ENCODE measurements at regions not wholly inside any gene's neighbourhood (a gene's known extent, or its start where the extent isn't known, plus 50 kb on each side); places are given as distances from the start of the nearest gene placed in this dataset.

DNA sequence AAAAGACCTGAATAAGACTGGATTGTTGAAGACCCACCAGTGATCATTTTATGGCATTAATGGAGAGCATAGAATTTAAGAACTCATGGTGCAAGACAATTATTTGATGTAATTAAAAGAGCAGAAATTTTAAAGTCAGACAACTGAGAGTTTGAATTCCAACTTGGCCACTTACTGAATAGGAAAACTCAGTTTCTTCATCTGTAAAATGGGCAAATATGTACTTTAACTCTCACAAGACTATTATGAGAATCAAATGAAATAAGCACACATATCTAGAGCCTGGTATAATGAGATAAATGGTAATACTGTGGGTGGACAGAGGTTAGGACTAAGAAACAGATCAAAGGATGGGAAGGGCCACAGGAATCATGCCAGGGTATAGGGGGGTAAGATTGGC is 88.0 kb downstream of the SOX9 start:
- DNase-seq (ENCODE audit: low spot score), result no peak

DNA sequence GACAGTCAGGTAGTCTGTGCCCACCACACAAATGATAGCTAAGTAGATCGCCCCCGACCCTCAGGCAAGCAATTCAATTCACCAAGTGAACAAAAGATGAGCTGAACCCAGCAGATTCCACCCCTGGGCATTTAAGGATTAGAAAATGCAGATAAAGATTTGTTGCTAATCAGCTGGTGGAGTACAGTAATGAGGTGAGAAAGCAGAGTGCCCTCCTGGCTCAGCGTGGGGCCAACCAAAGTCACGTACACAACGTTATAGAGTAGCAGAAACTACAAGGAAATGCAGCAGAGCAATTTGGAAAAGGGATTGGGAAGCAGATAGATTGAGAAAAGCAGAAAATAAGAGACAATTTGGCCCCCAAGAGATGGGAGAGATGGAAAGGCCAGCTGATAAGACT is 91.2 kb downstream of the SOX9 start:
- DNase-seq (ENCODE audit: low spot score), result no peak

- DNase-seq (ENCODE audit: low spot score), result no peak
These were observed 94.7 kb downstream of the SOX9 start for GRCh38 chr17:72215490-72215889.

GRCh38 chr17:72215928-72216327 is 95.1 kb downstream of the SOX9 start:
- no peak for DNase-seq (ENCODE audit: low spot score)

- DNase-seq (ENCODE audit: low spot score), result no peak
These were observed 98.5 kb downstream of the SOX9 start for GRCh38 chr17:72219137-72219823.

DNA sequence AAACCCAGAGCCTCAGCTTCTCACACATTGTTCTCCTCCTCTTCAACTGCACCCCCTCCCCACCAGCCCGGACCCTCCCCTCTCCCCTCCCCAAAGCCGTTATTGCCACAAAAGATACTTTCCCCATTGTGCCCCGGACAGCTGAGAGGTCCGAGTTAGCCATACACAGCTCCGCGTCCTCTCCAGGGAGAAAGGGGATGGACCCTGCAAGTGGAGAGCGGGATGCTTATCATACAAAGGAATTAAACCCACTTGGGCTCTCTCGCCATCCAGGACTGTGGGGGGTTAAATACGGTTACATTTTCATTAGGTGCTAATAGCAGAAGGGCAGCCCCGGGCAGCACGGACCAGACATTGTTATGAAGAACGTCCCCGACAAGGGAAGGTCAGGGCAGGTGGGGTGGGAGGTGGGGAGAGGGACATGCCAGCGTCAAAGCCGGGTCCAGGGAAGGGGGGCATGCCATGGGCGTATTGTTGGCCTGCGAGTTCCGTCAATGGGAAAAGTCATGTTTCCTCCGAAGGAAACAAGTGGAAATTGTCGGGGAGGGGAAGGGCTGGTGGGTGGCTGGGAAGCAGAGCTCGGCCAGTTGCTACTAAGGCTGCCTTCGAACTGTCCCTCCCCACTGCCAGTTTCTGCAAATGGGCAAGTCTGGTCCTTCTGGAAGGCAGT is 99.1 kb downstream of the SOX9 start:
- DNase-seq (ENCODE audit: low spot score), result no peak

GRCh38 chr17:72222661-72223380 is 102.0 kb downstream of the SOX9 start:
- DNase-seq (ENCODE audit: low spot score), result no peak

GRCh38 chr17:72223866-72224291 is 103.1 kb downstream of the SOX9 start:
- no peak for DNase-seq (ENCODE audit: low spot score)

DNA sequence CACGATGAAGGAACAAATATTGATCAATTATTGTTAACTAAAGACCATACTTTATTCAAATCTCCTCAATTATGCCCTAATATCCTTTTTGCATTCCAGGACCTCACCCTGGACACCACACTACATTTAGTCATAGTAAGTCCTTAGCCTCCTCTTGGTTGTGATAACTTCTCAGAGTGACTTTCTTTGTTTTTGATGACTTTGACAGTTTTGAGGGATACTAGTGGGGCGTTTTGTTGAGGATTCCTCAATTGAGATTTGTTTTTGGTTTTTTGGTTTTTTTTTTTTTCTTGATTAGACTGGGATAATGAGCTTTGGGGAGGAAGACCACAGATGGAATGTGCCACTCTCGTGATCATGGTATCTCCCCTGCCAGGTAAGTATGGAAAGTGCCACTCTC is 105.5 kb downstream of the SOX9 start:
- DNase-seq (ENCODE audit: low spot score), result no peak

DNA sequence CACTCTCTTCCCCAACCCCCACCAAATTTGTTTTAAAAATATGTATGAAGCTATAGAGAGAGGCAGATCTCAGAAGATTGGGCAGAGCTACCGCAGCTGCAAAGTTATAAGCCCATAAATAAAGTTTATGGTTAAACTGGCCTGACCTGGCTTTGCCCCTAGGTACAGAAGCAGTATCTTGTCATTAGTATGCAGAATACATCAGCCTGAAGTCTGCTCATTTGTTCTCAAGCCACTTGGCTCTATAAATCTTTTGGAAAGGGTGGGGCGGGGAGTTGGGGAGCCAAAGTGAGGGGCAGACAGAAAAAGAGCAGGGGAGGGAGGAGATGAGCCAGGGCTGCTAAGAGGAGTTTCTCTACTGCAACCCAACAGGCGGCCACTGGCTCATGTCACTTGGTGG is 113.2 kb downstream of the SOX9 start:
- no peak for DNase-seq (ENCODE audit: low spot score)

- DNase-seq (ENCODE audit: low spot score), result no peak
These were observed 114.2 kb downstream of the SOX9 start for GRCh38 chr17:72234985-72235384.

- DNase-seq (ENCODE audit: low spot score), result no peak
These were observed 116.3 kb downstream of the SOX9 start for GRCh38 chr17:72236980-72237633.

- no peak for DNase-seq (ENCODE audit: low spot score)
These were observed 117.4 kb downstream of the SOX9 start for GRCh38 chr17:72238157-72238673.

DNA sequence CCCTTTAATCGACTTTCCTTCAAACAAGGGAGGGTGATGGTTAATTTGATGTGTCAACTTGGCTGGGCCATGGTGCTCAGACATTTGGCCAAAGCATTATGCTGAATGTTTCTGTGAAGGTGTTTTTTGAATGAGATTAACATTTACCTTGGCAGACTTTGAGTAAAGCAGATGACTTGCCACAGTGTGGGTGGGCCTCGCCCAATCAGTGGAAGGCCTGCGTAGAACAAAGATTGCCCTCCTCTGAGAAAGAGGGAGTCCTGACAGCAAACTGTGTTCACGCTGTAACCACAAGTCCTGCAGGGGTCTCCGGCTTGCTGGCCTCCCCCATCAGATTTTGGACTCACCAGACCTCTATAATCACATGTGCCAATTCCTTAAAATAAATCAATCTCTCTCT is 118.7 kb downstream of the SOX9 start:
- no peak for DNase-seq (ENCODE audit: low spot score)

- no peak for DNase-seq (ENCODE audit: low spot score)
These were observed 119.5 kb downstream of the SOX9 start for GRCh38 chr17:72240333-72240732.

DNA sequence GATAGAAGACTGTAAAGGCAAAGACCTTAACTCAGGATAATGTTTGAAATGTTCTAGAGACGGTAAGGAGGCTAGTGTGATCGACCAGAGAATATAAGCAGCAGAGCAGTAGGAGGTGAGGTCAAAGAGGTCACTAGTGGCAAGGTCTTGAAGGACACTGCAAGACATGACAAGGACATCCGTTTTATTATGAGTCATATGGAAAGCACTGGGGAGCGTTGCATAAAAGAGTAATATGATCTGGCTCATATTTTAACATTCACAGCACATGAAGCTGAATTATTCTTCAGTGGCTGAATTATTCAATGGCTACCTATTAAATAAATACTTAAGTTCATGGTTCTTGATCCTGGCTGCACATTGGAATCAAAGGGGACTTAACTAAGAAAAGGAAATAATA is 123.7 kb downstream of the SOX9 start:
- no peak for DNase-seq (ENCODE audit: low spot score)

DNA sequence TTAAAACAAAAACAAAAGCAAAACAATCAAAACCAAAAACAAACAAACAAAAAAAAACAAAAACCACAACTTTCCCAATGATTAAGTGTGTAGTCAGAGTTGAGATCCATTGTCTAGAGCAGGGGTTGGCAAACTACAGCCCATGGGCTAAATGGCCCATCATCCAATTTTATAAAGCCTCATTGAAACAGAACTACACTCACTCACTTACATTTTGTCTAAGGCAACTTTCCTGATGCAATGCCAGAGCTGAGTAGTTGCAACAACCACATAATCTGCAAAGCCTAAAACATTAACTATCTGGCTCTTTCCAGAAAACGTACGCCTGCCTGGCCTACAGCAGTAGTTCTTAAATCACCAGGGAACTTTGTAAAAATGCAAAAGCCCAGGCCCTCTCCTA is 124.1 kb downstream of the SOX9 start:
- no peak for DNase-seq (ENCODE audit: low spot score)

DNA sequence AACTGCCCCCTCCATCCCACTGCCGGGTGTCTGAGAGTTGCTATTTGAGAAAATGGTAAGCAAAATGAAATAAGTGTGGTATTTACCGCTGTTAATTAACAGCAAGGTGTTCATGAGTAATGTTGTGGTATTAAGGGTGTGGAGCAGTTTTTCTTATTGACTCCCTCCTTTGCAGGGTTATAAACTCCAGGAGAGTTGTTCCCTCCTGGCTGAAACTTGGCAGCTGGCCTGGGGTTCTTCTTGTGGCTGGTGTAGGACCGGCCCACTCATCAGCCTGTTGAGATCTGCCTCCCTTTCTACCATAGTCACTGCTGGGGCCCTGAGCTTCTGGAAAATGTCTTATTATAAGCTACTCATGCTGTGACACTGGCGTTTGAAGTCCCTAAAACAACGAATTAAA is 128.6 kb downstream of the SOX9 start:
- no peak for DNase-seq (ENCODE audit: low spot score)

DNA sequence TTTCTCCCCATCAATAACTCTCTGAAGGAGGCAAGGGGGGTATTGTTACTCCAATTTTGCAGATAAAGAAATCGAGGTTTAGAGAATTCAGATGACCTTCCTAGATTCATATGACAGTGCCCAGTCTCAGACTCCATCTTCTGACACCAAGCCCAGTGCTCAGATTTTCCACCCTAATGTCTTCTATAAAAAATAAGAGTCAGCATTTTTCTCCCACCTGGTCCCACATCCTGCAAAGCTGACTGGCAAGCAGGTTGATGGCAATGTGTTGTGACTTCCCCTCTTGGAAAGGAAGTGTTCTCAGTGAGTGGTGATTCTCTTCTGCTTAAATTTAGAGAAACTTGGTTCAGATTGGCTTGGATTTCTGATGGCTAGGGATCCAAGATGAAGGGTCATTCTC is 129.4 kb downstream of the SOX9 start:
- no peak for DNase-seq (ENCODE audit: low spot score)

DNA sequence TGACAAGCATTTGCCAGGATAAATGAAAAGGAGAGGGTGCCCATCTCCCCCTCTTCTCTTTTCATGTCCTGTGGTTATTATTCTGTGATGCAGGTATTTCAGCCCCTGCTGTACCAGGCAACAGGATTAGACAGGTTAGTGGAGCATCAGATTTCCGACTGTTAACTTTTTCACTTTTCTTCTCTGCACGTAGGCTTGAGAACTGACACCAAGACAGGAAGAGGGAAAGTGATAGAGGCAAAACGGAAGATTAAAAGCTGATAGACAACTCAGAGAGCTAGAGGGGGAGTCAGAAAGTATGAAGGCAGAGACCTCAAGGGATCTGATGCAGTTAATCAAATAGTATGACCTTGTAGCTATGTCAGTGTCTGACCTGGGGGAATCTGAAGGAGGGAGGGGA is 132.8 kb downstream of the SOX9 start:
- DNase-seq (ENCODE audit: low spot score), result no peak

- DNase-seq (ENCODE audit: low spot score), result no peak
These were observed 134.1 kb downstream of the SOX9 start for GRCh38 chr17:72254808-72255449.

DNA sequence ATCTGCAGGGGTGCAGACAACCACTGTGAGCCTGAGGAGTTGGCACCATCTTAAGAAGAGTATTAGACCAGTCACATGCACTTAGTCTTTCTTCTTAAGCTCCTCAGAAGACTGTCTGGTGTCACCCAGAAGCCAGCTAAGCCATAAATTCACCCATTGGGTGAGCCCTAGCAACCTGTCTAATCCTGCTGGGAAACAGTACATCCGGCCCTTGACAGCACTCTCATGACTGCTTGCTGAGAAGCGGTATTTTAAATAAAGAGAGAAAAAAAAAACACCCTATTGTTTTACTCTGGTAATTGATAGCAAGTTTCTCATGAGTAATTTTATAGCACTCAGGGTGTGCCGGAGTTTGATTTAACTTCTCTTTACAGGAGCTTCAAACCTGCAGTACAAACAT is 134.7 kb downstream of the SOX9 start:
- no peak for DNase-seq (ENCODE audit: low spot score)
